Smooth muscle cell (in vitro differentiated cells): ENCODE measurements at regions not wholly inside any gene's neighbourhood (a gene's known extent, or its start where the extent isn't known, plus 50 kb on each side); places are given as distances from the start of the nearest gene placed in this dataset.

ENCODE experiments used
- DNase-seq: peaks from one replicate; lab custom pipeline; 2025; ENCODE audit not compliant: unreplicated experiment; lab: John Stamatoyannopoulos, UW
- H2AFZ ChIP-seq: fragments of 200-600 bp; sonication (generic); 2 replicates; pipeline ENCODE4 v1.6.0; 2016; ENCODE audit warnings: antibody characterized with exemption, low read depth, mild to moderate bottlenecking
- H3F3A ChIP-seq: fragments of 200-600 bp; sonication (generic); 2 replicates; pipeline ENCODE4 v1.6.0; 2017; ENCODE audit warnings: antibody characterized with exemption, low read depth
- H3K27ac ChIP-seq: fragments of 200-600 bp; sonication (generic); 2 replicates; pipeline ENCODE4 v1.5.1; 2016; ENCODE audit warnings: low read depth, mild to moderate bottlenecking
- H3K27me3 ChIP-seq: fragments of 200-600 bp; sonication (generic); 2 replicates; pipeline ENCODE4 v1.6.1; 2016; ENCODE audit warnings: low read depth, mild to moderate bottlenecking
- H3K36me3 ChIP-seq: fragments of 200-600 bp; sonication (generic); 2 replicates; pipeline ENCODE4 v1.5.1; 2016; ENCODE audit warnings: low read depth
- H3K4me1 ChIP-seq: fragments of 200-600 bp; sonication (generic); 2 replicates; pipeline ENCODE4 v1.5.1; 2016; ENCODE audit warnings: low read depth
- H3K4me2 ChIP-seq: fragments of 200-600 bp; sonication (generic); 2 replicates; pipeline ENCODE4 v1.6.0; 2016; ENCODE audit warnings: mild to moderate bottlenecking
- H3K4me3 ChIP-seq: fragments of 200-600 bp; sonication (generic); 2 replicates; pipeline ENCODE4 v1.5.1; 2016; ENCODE audit warnings: mild to moderate bottlenecking
- H3K79me2 ChIP-seq: fragments of 200-600 bp; sonication (generic); 2 replicates; pipeline ENCODE4 v1.6.0; 2016; ENCODE audit warnings: low read depth, mild to moderate bottlenecking
- H3K9ac ChIP-seq: fragments of 200-600 bp; sonication (generic); 2 replicates; pipeline ENCODE4 v1.6.0; 2016; ENCODE audit warnings: low read depth
- H3K9me3 ChIP-seq: fragments of 200-600 bp; sonication (generic); replicated peaks from 2 replicates; pipeline ENCODE4 v1.5.1; 2016; ENCODE audit warnings: low read depth
- H4K20me1 ChIP-seq: fragments of 200-600 bp; sonication (generic); 2 replicates; pipeline ENCODE4 v1.6.0; 2016; ENCODE audit warnings: low read depth
- WGBS: methylation state at CpG from one replicate; pipeline ENCODE4 v1.1.7; 2016; ENCODE audit warnings: low lambda C conversion rate; 5-methylcytosine and 5-hydroxymethylcytosine counted together
- TF ChIP-seq, protein P1 (sequence below): fragments of 200-600 bp; sonication (generic); IDR thresholded peaks from 2 replicates; pipeline ENCODE4 v1.5.1; 2017; ENCODE audit warnings: borderline replicate concordance, mild to moderate bottlenecking, antibody characterized with exemption; ENCODE audit not compliant: insufficient read depth, poor library complexity, severe bottlenecking

DNA sequence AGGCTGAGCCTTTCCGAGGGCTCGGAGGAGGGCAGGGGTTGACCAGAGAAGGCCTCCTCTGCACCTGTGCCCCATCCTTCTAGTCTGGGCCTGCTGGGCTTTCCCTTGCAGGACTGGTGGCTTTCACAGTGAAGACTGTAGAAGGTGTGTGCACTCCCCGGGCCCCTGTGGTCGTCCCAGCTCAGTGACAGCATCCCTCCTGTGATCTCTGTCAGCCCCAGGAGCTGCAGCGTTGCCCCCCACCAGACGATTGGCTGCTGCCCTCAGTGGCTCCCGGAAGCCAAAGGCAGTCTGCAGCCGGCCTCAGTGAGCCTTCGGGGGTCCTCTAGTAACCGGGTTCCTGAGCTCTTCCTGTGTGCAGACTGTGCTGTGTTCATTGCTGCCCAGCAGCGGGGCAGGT lies 69.4 kb upstream of the EN2 start:
- Histone ChIP-seq H3K27ac (no peak overlapping the region), H4K20me1 (no peaks in the 10 kb centered on the region), H3K27me3 (peaks cover 89% of the 10 kb centered on the region), H3F3A (no peaks in the 10 kb centered on the region), H3K9me3 (no peaks in the 10 kb centered on the region), H3K4me1 (no peaks in the 10 kb centered on the region), H3K4me3 (no peak overlapping the region), H3K36me3 (no peaks in the 10 kb centered on the region), H3K79me2 (no peaks in the 10 kb centered on the region), H3K4me2 (no peak overlapping the region), H2AFZ (no peak overlapping the region), H3K9ac (no peak overlapping the region)
- TF ChIP-seq, protein P1, sequence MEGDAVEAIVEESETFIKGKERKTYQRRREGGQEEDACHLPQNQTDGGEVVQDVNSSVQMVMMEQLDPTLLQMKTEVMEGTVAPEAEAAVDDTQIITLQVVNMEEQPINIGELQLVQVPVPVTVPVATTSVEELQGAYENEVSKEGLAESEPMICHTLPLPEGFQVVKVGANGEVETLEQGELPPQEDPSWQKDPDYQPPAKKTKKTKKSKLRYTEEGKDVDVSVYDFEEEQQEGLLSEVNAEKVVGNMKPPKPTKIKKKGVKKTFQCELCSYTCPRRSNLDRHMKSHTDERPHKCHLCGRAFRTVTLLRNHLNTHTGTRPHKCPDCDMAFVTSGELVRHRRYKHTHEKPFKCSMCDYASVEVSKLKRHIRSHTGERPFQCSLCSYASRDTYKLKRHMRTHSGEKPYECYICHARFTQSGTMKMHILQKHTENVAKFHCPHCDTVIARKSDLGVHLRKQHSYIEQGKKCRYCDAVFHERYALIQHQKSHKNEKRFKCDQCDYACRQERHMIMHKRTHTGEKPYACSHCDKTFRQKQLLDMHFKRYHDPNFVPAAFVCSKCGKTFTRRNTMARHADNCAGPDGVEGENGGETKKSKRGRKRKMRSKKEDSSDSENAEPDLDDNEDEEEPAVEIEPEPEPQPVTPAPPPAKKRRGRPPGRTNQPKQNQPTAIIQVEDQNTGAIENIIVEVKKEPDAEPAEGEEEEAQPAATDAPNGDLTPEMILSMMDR, result no peak
- DNase-seq, result no peak
- WGBS, result 84% methylated on average over 10 of the region's 11 CpGs

DNA sequence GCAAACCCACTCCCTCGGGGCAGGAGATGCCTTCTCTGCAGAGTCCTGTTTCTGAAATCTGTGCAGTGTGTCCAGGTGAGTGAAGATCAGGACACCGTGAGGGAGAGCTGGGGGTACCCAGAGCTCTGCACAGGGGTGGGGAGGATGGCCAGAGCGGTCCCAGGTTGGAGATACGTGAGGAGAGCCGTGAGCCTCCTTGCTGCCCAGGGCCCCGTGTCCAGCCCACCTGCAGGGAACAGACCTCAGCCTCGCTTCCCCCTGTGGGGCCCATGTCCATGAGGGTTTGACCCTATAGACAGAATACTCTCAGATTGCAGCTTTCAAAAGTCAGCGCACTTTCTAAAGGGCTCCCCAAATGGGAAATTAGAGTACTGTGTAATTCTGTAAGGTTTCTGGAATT lies 66.5 kb upstream of the EN2 start:
- Histone ChIP-seq H4K20me1 (no peaks in the 10 kb centered on the region), H3K9ac (no peak overlapping the region)
- DNase-seq, result no peak

DNA sequence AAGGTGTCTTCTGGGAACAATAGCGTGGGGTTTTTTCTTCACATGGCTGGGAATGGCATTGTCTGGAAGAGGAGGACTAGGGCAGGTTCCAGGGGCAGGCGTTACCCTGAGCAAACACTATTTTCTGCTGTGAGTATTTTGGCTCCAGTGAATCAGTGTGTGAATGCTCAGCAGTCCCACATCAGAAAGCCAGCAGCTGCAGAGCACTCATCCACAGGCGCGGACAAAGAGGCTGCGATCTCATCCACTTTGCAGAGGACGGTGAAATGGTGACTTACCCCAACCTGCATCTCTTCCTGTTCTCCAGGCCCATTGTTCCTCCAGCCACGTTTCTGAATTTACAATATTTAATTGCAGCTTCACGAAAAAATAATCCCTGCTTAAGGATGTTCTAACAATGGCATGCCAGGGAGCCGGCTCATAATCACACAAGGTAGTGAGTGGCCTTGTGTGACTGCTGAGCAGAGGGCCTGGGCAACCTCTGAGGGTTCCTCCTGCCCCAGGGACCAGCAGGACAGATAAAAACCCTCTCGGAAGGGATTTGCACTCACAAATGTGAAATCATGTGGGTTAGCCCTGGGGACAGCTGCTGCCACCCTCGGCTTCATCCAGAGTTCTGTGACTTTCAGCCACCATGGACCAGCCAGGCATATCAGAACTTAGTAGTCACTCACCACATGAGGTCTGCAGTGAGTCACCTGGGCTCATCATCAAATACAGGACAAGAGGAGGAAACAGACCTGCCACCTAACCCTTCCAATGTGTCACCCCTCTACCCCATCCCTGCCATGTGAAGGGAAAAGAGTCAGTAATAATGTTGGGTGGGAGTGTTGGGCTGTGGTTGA lies 65.0 kb upstream of the EN2 start:
- no peak overlapping the region for H3K9ac ChIP-seq
- TF ChIP-seq, protein P1, result no peak
- DNase-seq, result no peak
- no peaks in the 10 kb centered on the region for H3K4me1 ChIP-seq
- H2AFZ ChIP-seq, result no peak overlapping the region
- H3F3A ChIP-seq, result no peaks in the 10 kb centered on the region
- 79% methylated on average over 11 of the region's 11 CpGs for WGBS
- H3K36me3 ChIP-seq, result no peaks in the 10 kb centered on the region
- no peak overlapping the region for H3K4me3 ChIP-seq
- no peak overlapping the region for H3K4me2 ChIP-seq
- no peaks in the 10 kb centered on the region for H4K20me1 ChIP-seq
- no peaks in the 10 kb centered on the region for H3K79me2 ChIP-seq
- H3K27me3 ChIP-seq, result peaks cover 64% of the 10 kb centered on the region
- H3K27ac ChIP-seq, result no peak overlapping the region
- no peaks in the 10 kb centered on the region for H3K9me3 ChIP-seq

More for the DNA sequence above, 66.5 kb upstream of the EN2 start:
- Histone ChIP-seq H3K4me3 (no peak overlapping the region), H3K4me2 (no peak overlapping the region), H3K27ac (no peak overlapping the region), H3K4me1 (no peaks in the 10 kb centered on the region), H3K79me2 (no peaks in the 10 kb centered on the region), H3K36me3 (no peaks in the 10 kb centered on the region), H3F3A (no peaks in the 10 kb centered on the region), H3K9me3 (no peaks in the 10 kb centered on the region), H3K27me3 (peaks cover 74% of the 10 kb centered on the region), H2AFZ (no peak overlapping the region)
- 80% methylated on average over 8 of the region's 8 CpGs for WGBS
- TF ChIP-seq, protein P1, result no peak

- 92% methylated on average over 7 of the region's 7 CpGs for WGBS
- Histone ChIP-seq H4K20me1 (no peaks in the 10 kb centered on the region), H3K4me2 (no peak overlapping the region), H3K36me3 (no peaks in the 10 kb centered on the region), H2AFZ (no peak overlapping the region), H3K4me1 (no peaks in the 10 kb centered on the region), H3K27ac (no peak overlapping the region), H3K9ac (no peak overlapping the region), H3K4me3 (no peak overlapping the region), H3K79me2 (no peaks in the 10 kb centered on the region), H3K9me3 (no peaks in the 10 kb centered on the region), H3F3A (no peaks in the 10 kb centered on the region), H3K27me3 (peaks cover 49% of the 10 kb centered on the region)
- TF ChIP-seq, protein P1, result no peak
- no peak for DNase-seq
Observed at GRCh38 chr7:155394413-155394812, 63.5 kb upstream of the EN2 start.
